H1 (cell line): ENCODE measurements at regions not wholly inside any gene's neighbourhood (a gene's known extent, or its start where the extent isn't known, plus 50 kb on each side); places are given as distances from the start of the nearest gene placed in this dataset.

Source experiments
- CTCF ChIA-PET: fragments of 300-600 bp; sonication (Branson Sonifier 250); formaldehyde crosslinking; loops from one replicate; lab custom pipeline; 2021; ENCODE audit not compliant: partially characterized antibody; lab: Charles Lee
- POLR2A ChIA-PET: fragments of 300-600 bp; sonication (Branson Sonifier 250); formaldehyde crosslinking; loops from one replicate; lab custom pipeline; 2021; ENCODE audit warnings: inconsistent platforms; ENCODE audit not compliant: partially characterized antibody; lab: Charles Lee
- DNase-seq, 2 experiments: peaks; one replicate each; pipeline versions ENCODE4 v3.0.0 to v3.0.0-alpha.2; 2010 to 2022; ENCODE audit warnings: low spot score in 2 of 2, low read depth in 1 of 2, mixed read lengths in 1 of 2
- FAIRE-seq: peaks from 2 replicates; lab custom pipeline; 2011; peaks lifted over from hg19 to GRCh38; lab: Jason Lieb, UNC
- H2AFZ ChIP-seq: 2 replicates; pipeline ENCODE4 v1.8.1; 2012; ENCODE audit warnings: low read length, inconsistent platforms
- H2AK5ac ChIP-seq: 2 replicates; pipeline ENCODE4 v1.6.1; 2013; ENCODE audit warnings: low read depth, low read length
- H2BK120ac ChIP-seq: replicated peaks from 2 replicates; pipeline ENCODE3; 2013; ENCODE audit warnings: low read depth, low read length, inconsistent platforms
- H2BK12ac ChIP-seq: 2 replicates; pipeline ENCODE4 v1.6.1; 2013; ENCODE audit warnings: low read depth, low read length
- H2BK15ac ChIP-seq: 2 replicates; pipeline ENCODE4 v1.6.1; 2013; ENCODE audit warnings: low read length
- H2BK20ac ChIP-seq: 2 replicates; pipeline ENCODE4 v1.6.1; 2013; ENCODE audit warnings: low read length
- H2BK5ac ChIP-seq: 2 replicates; pipeline ENCODE4 v1.6.1; 2013; ENCODE audit warnings: low read depth, low read length
- H3K14ac ChIP-seq: 2 replicates; pipeline ENCODE4 v1.6.1; 2013; ENCODE audit warnings: inconsistent platforms; ENCODE audit not compliant: insufficient read length
- H3K18ac ChIP-seq: 2 replicates; pipeline ENCODE4 v1.6.1; 2013; ENCODE audit warnings: low read length; ENCODE audit errors: extremely low read depth
- H3K23ac ChIP-seq: 2 replicates; pipeline ENCODE4 v1.6.1; 2013; ENCODE audit warnings: inconsistent platforms; ENCODE audit not compliant: insufficient read length
- H3K23me2 ChIP-seq: 2 replicates; pipeline ENCODE4 v1.6.1; 2013; ENCODE audit warnings: low read depth, low read length
- H3K27ac ChIP-seq: 2 replicates; pipeline ENCODE4 v1.6.1; 2011; ENCODE audit warnings: low read depth, low read length, inconsistent platforms
- H3K27me3 ChIP-seq, 4 experiments: replicated peaks in 1 of 4; 1 replicate in 1 of 4; 2 replicates in 3 of 4; pipeline versions ENCODE4 v1.6.1 to v1.8.1; 2011 to 2013; ENCODE audit warnings: low read length in 3 of 4, mild to moderate bottlenecking in 3 of 4, inconsistent platforms in 2 of 4, mixed read lengths in 2 of 4, moderate library complexity in 1 of 4; ENCODE audit not compliant: control insufficient read depth in 3 of 4, insufficient read depth in 3 of 4; ENCODE audit errors: extremely low read depth in 1 of 4
- H3K36me3 ChIP-seq, 4 experiments: 2 replicates each; pipeline versions ENCODE4 v1.6.1 to v1.8.1; 2011 to 2013; ENCODE audit warnings: mild to moderate bottlenecking in 4 of 4, low read length in 3 of 4, moderate library complexity in 2 of 4, control low read depth in 1 of 4, inconsistent platforms in 1 of 4; ENCODE audit not compliant: insufficient read depth in 4 of 4, control insufficient read depth in 2 of 4
- H3K4ac ChIP-seq: replicated peaks from 2 replicates; pipeline ENCODE3; 2013; ENCODE audit warnings: low read length, low read depth, mixed read lengths, inconsistent platforms; ENCODE audit not compliant: insufficient read length
- H3K4me1 ChIP-seq, 4 experiments: replicated peaks in 1 of 4; 1 replicate in 1 of 4; 2 replicates in 3 of 4; pipeline versions ENCODE4 v1.6.1 to v1.8.1; 2011 to 2013; ENCODE audit warnings: low read length in 3 of 4, inconsistent platforms in 2 of 4, mixed read lengths in 1 of 4; ENCODE audit not compliant: insufficient read depth in 4 of 4, control insufficient read depth in 3 of 4
- H3K4me2 ChIP-seq, 2 experiments: 2 replicates each; pipeline versions ENCODE4 v1.6.1 to v1.8.1; 2011 to 2013; ENCODE audit warnings: low read depth in 2 of 2, low read length in 2 of 2, control low read depth in 1 of 2, inconsistent platforms in 1 of 2, mild to moderate bottlenecking in 1 of 2; ENCODE audit not compliant: insufficient read depth in 1 of 2
- H3K4me3 ChIP-seq, 4 experiments: fragments of 200-600, 300-600 bp in 1 of 4; sonication (generic), shearing (Covaris generic), sonication (Bioruptor Twin) in 1 of 4; 2 replicates each; pipeline versions ENCODE4 v1.5.1 to v1.8.1; 2011 to 2016; ENCODE audit warnings: low read length in 4 of 4, low read depth in 3 of 4, control low read depth in 2 of 4, inconsistent platforms in 2 of 4, mild to moderate bottlenecking in 2 of 4, mixed read lengths in 1 of 4, moderate library complexity in 1 of 4; ENCODE audit not compliant: insufficient read depth in 2 of 4; ENCODE audit errors: extremely low read depth in 1 of 4
- H3K56ac ChIP-seq: replicated peaks from 2 replicates; pipeline ENCODE3; 2013; ENCODE audit warnings: low read depth, mild to moderate bottlenecking, mixed read lengths, low read length, inconsistent platforms; ENCODE audit not compliant: insufficient read length
- H3K79me1 ChIP-seq: 2 replicates; pipeline ENCODE4 v1.6.1; 2013; ENCODE audit warnings: low read depth, low read length, control low read depth
- H3K79me2 ChIP-seq, 2 experiments: 2 replicates each; pipeline versions ENCODE4 v1.6.1 to v1.8.1; 2012 to 2013; ENCODE audit warnings: low read length in 2 of 2, mild to moderate bottlenecking in 2 of 2, inconsistent platforms in 1 of 2; ENCODE audit not compliant: insufficient read depth in 2 of 2, control insufficient read depth in 1 of 2
- H3K9ac ChIP-seq, 4 experiments: replicated peaks in 1 of 4; 1 replicate in 1 of 4; 2 replicates in 3 of 4; pipeline versions ENCODE4 v1.6.1 to v1.8.1; 2011 to 2013; ENCODE audit warnings: low read depth in 3 of 4, low read length in 3 of 4, control low read depth in 2 of 4, mild to moderate bottlenecking in 2 of 4, moderate library complexity in 2 of 4, inconsistent platforms in 1 of 4; ENCODE audit errors: extremely low read depth in 1 of 4
- H3K9me3 ChIP-seq, 2 experiments: 2 replicates each; pipeline versions ENCODE4 v1.6.1 to v1.8.1; 2012 to 2013; ENCODE audit warnings: mild to moderate bottlenecking in 2 of 2, moderate library complexity in 2 of 2, control low read depth in 1 of 2, inconsistent platforms in 1 of 2, low read depth in 1 of 2, low read length in 1 of 2, mixed read lengths in 1 of 2; ENCODE audit not compliant: insufficient read depth in 2 of 2
- H4K20me1 ChIP-seq, 2 experiments: replicated peaks in 1 of 2; 2 replicates each; pipeline versions ENCODE3 to v1.8.1; 2011 to 2013; ENCODE audit warnings: inconsistent platforms in 2 of 2, low read length in 2 of 2, mild to moderate bottlenecking in 1 of 2; ENCODE audit not compliant: insufficient read depth in 2 of 2, control insufficient read depth in 1 of 2
- H4K5ac ChIP-seq: 2 replicates; pipeline ENCODE4 v1.6.1; 2013; ENCODE audit warnings: low read length, low read depth, mixed read lengths, inconsistent platforms; ENCODE audit not compliant: insufficient read length
- H4K8ac ChIP-seq: 2 replicates; pipeline ENCODE4 v1.8.0; 2013; ENCODE audit warnings: mild to moderate bottlenecking, moderate library complexity, low read length, inconsistent platforms; ENCODE audit not compliant: insufficient read depth; ENCODE audit errors: extremely low read depth
- H4K91ac ChIP-seq: replicated peaks from 2 replicates; pipeline ENCODE3; 2013; ENCODE audit warnings: low read length, mixed read lengths, inconsistent platforms; ENCODE audit not compliant: insufficient read length
- CEBPB ChIP-seq: IDR thresholded peaks from 2 replicates; pipeline ENCODE4 v1.6.1; 2012; ENCODE audit warnings: low read depth, low read length
- CHD2 ChIP-seq: IDR thresholded peaks from 2 replicates; pipeline ENCODE4 v1.6.1; 2012; ENCODE audit warnings: low read length, improper control_type of control experiment
- EGR1 ChIP-seq: IDR thresholded peaks from 2 replicates; pipeline ENCODE4 v1.6.1; 2011; ENCODE audit warnings: low read depth, low read length, borderline replicate concordance
- FOSL1 ChIP-seq: IDR thresholded peaks from 2 replicates; pipeline ENCODE4 v1.6.1; 2011; ENCODE audit warnings: mild to moderate bottlenecking, low read depth, low read length, moderate library complexity; ENCODE audit not compliant: insufficient read depth
- GTF2F1 ChIP-seq: IDR thresholded peaks from 2 replicates; pipeline ENCODE4 v1.6.1; 2012; ENCODE audit warnings: low read depth, low read length, improper control_type of control experiment, borderline replicate concordance
- KDM4A ChIP-seq: IDR thresholded peaks from one replicate; pipeline ENCODE4 v1.7.1; 2012; ENCODE audit warnings: low read depth, mild to moderate bottlenecking, moderate library complexity, low read length, inconsistent platforms; ENCODE audit not compliant: severe bottlenecking
- NANOG ChIP-seq: IDR thresholded peaks from 2 replicates; pipeline ENCODE4 v1.6.1; 2011; ENCODE audit warnings: low read length, low read depth, mild to moderate bottlenecking, inconsistent platforms; ENCODE audit not compliant: insufficient read depth, poor library complexity, severe bottlenecking
- RBBP5 ChIP-seq: IDR thresholded peaks from 2 replicates; pipeline ENCODE4 v1.7.1; 2012; ENCODE audit warnings: low read depth, mild to moderate bottlenecking, inconsistent platforms, low read length, moderate library complexity, borderline replicate concordance
- RNF2 ChIP-seq: fragments of 200-900, 300-1000 bp; sonication (generic); IDR thresholded peaks from 2 replicates; pipeline ENCODE4 v1.7.1; 2016; ENCODE audit warnings: borderline replicate concordance, low read depth, mild to moderate bottlenecking, antibody characterized with exemption, low read length; ENCODE audit not compliant: poor library complexity, severe bottlenecking; ENCODE audit errors: missing control alignments
- SIN3A ChIP-seq, 2 experiments: IDR thresholded peaks in 1 of 2; conservative IDR thresholded peaks in 1 of 2; 2 replicates each; pipeline ENCODE4 v1.6.1; 2011 to 2012; ENCODE audit warnings: low read length in 2 of 2, improper control_type of control experiment in 1 of 2, low read depth in 1 of 2, mild to moderate bottlenecking in 1 of 2
- TEAD4 ChIP-seq: IDR thresholded peaks from 2 replicates; pipeline ENCODE4 v1.6.1; 2012; ENCODE audit warnings: low read depth, low read length, inconsistent platforms, mixed read lengths
- YY1 ChIP-seq: IDR thresholded peaks from 2 replicates; pipeline ENCODE4 v1.6.1; 2011; ENCODE audit warnings: low read depth, mild to moderate bottlenecking, low read length
- ZNF274 ChIP-seq: IDR thresholded peaks from 2 replicates; pipeline ENCODE4 v1.7.0; 2012; ENCODE audit warnings: low read length, borderline replicate concordance; ENCODE audit errors: extremely low read depth
- WGBS, 2 experiments: shearing (Covaris generic) in 1 of 2; methylation state at CpG; one replicate each; pipeline versions ENCODE4 v1.1.6 to v1.1.7; 2013 to 2015; ENCODE audit warnings: low lambda C conversion rate in 2 of 2, mixed read lengths in 2 of 2, inconsistent platforms in 1 of 2, low coverage in 1 of 2, missing lambda C conversion rate in 1 of 2; ENCODE audit not compliant: insufficient replicate concordance in 2 of 2, insufficient coverage in 1 of 2, insufficient read length in 1 of 2; ENCODE audit errors: extremely low coverage in 1 of 2, missing lambda C conversion rate in 1 of 2; 5-methylcytosine and 5-hydroxymethylcytosine counted together

DNA sequence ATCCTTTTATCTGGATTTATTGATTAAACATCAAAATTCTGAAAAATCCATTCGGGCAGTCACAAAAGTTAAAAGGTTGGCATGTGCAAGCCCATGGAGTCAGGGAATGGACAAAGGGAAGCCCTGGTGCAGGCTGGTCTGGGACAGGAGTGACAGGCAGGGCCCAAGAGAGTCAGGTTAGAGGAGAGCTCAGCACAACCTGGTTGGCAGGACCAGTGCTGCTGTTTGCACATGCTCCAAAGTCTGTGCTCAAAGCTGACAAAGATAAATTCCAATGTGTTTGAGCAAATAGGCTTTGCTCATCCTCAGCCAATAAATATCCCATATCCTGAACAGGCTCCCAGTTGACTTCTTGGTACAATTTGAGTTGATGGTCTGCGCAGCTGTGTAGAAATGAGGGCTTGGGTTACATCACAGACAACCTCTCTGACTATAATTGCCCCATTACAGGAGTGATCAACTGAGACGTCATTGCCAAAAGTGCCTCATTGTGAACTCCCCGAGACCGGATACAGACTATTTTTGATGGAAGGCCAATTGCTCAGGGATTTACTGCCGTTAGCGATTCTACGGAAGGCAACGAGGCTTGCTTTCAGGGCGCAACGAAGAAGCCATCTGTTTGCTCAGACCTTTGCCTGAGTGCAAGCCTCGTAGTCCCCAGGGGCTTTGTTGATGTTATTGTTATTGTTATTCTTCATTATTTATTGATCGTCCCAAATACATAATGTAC lies 1008.1 kb upstream of the TENM3 start:
- ChIA-PET POLR2A (no interaction called here), CTCF (interaction anchor here (1.4 kb wide), 1 partner anchor 294 kb away, joined by 3 read pairs; no protein-coding TSS in a partner anchor)
- Histone ChIP-seq H2AFZ (no peak overlapping the region), H4K8ac (no peak overlapping the region), H3K79me2 (no peaks in the 10 kb centered on the region), H2AK5ac (no peak overlapping the region), H2BK120ac (no peak overlapping the region), H3K4ac (no peak overlapping the region), H3K14ac (no peak overlapping the region), H3K9ac (no peak overlapping the region), H4K91ac (no peak overlapping the region), H2BK15ac (no peak overlapping the region), H3K18ac (no peak overlapping the region), H3K9me3 (no peaks in the 10 kb centered on the region), H3K4me2 (no peak overlapping the region), H3K36me3 (no peaks in the 10 kb centered on the region), H2BK5ac (no peak overlapping the region), H3K79me1 (no peaks in the 10 kb centered on the region), H3K4me1 (no peaks in the 10 kb centered on the region), H2BK12ac (no peak overlapping the region), H3K56ac (no peak overlapping the region), H3K23me2 (no peaks in the 10 kb centered on the region; the same call in 1 of the 2 replicates), H2BK20ac (no peak overlapping the region), H3K27ac (no peak overlapping the region), H4K20me1 (no peaks in the 10 kb centered on the region), H3K4me3 (no peak overlapping the region), H3K23ac (no peak overlapping the region), H4K5ac (no peak overlapping the region), H3K27me3 (no peaks in the 10 kb centered on the region)
- FAIRE-seq, result no peak
- 92% methylated on average over 13 of the region's 13 CpGs; no CpG with 5 or more reads in 1 of the 2 experiments for WGBS, 2 experiments
- no peak for DNase-seq
- TF ChIP-seq KDM4A (no peak), GTF2F1 (no peak), CEBPB (no peak), NANOG (no peak), TEAD4 (no peak), RNF2 (no peak), SIN3A (conservative IDR thresholded peaks at IDR 0.05 in 1 of 2, IDR thresholded peaks at IDR 0.05 in 1 of 2; ENCODE audit: low read depth in 1 of 2, low read length in 2 of 2) (no peak), RBBP5 (no peak), EGR1 (no peak), FOSL1 (no peak), YY1 (no peak), ZNF274 (no peak), CHD2 (no peak)
